Esophagus (tissue), 2 donors: ENCODE measurements at regions not wholly inside any gene's neighbourhood (a gene's known extent, or its start where the extent isn't known, plus 50 kb on each side); places are given as distances from the start of the nearest gene placed in this dataset.

Experiments
- H3K27ac ChIP-seq, 2 donors: one replicate each; pipeline ENCODE4 v1.5.1; 2013; ENCODE audit warnings: low read depth in 2 of 2, mild to moderate bottlenecking in 2 of 2, inconsistent platforms in 1 of 2, low read length in 1 of 2, moderate library complexity in 1 of 2
- H3K27me3 ChIP-seq, 2 donors: one replicate each; pipeline ENCODE4 v1.6.1; 2013; ENCODE audit warnings: low read length in 2 of 2, control low read depth in 1 of 2, mild to moderate bottlenecking in 1 of 2; ENCODE audit not compliant: insufficient read depth in 2 of 2, control insufficient read depth in 1 of 2
- H3K36me3 ChIP-seq, 2 donors: one replicate each; pipeline ENCODE4 v1.6.1; 2013; ENCODE audit warnings: low read length in 1 of 2; ENCODE audit not compliant: control insufficient read depth in 2 of 2, insufficient read depth in 2 of 2
- H3K4me1 ChIP-seq, 2 donors: one replicate each; pipeline ENCODE4 v1.6.1; 2013; ENCODE audit warnings: low read length in 1 of 2; ENCODE audit not compliant: control insufficient read depth in 2 of 2, insufficient read depth in 2 of 2
- H3K4me3 ChIP-seq, 2 donors: one replicate each; pipeline ENCODE4 v1.5.1; 2013; ENCODE audit warnings: low read length in 2 of 2, mild to moderate bottlenecking in 2 of 2, low read depth in 1 of 2, moderate library complexity in 1 of 2
- H3K9me3 ChIP-seq, 2 donors: one replicate each; pipeline ENCODE4 v1.6.1; 2013; ENCODE audit warnings: mild to moderate bottlenecking in 2 of 2, low read depth in 1 of 2, low read length in 1 of 2, moderate library complexity in 1 of 2; ENCODE audit not compliant: control insufficient read depth in 2 of 2, insufficient read depth in 1 of 2
- WGBS, 2 donors: extraction: QIAGEN DNeasy Blood & Tissue Kit; methylation state at CpG; one replicate each; pipeline ENCODE4 v1.1.7; 2013; 5-methylcytosine and 5-hydroxymethylcytosine counted together
- donor health status: healthy with polysubstance abuse.
- donor health status: Bipolar disorder and iron deficiency.

- peaks cover 0 to 2% of the 10 kb centered on the region in 2 donors for H3K4me1 ChIP-seq
- WGBS, 2 donors: 61 to 73% methylated on average over 3 of the region's 3 CpGs
- no peak overlapping the region for H3K4me3 ChIP-seq
- H3K27me3 ChIP-seq: no peaks in the 10 kb centered on the region
- no peaks in the 10 kb centered on the region for H3K36me3 ChIP-seq
- no peak overlapping the region for H3K27ac ChIP-seq
- no peaks in the 10 kb centered on the region for H3K9me3 ChIP-seq
These were observed 88.0 kb upstream of the ADGRF1 start for GRCh38 chr6:47130086-47130485.

GRCh38 chr6:47129129-47129528 is 87.0 kb upstream of the ADGRF1 start:
- 90 to 91% methylated on average over 1 of the region's 1 CpG for WGBS, 2 donors
- Histone ChIP-seq H3K4me3 (no peak overlapping the region), H3K27ac (no peak overlapping the region), H3K9me3 (no peaks in the 10 kb centered on the region), H3K36me3 (no peaks in the 10 kb centered on the region), H3K27me3 (no peaks in the 10 kb centered on the region), H3K4me1 (peaks cover 0 to 2% of the 10 kb centered on the region in 2 donors)

GRCh38 chr6:47126647-47127391 is 84.7 kb upstream of the ADGRF1 start:
- no peak overlapping the region for H3K4me3 ChIP-seq
- WGBS, 2 donors: 54 to 57% methylated on average over 5 of the region's 5 CpGs
- H3K27ac ChIP-seq: no peak overlapping the region
- H3K36me3 ChIP-seq: no peaks in the 10 kb centered on the region
- no peaks in the 10 kb centered on the region for H3K9me3 ChIP-seq
- H3K27me3 ChIP-seq: no peaks in the 10 kb centered on the region
- H3K4me1 ChIP-seq: peaks cover 0 to 2% of the 10 kb centered on the region in 2 donors

- no peak overlapping the region for H3K4me3 ChIP-seq
These were observed 76.5 kb upstream of the ADGRF1 start for GRCh38 chr6:47118611-47119010.

GRCh38 chr6:47117314-47117713 is 75.2 kb upstream of the ADGRF1 start:
- 85 to 90% methylated on average over 5 of the region's 5 CpGs for WGBS, 2 donors
- Histone ChIP-seq H3K27me3 (no peaks in the 10 kb centered on the region), H3K27ac (no peak overlapping the region), H3K9me3 (no peaks in the 10 kb centered on the region), H3K36me3 (no peaks in the 10 kb centered on the region), H3K4me3 (no peak overlapping the region), H3K4me1 (no peaks in the 10 kb centered on the region)

More at GRCh38 chr6:47118611-47119010, 76.5 kb upstream of the ADGRF1 start:
- Histone ChIP-seq H3K9me3 (no peaks in the 10 kb centered on the region), H3K36me3 (no peaks in the 10 kb centered on the region), H3K27me3 (no peaks in the 10 kb centered on the region), H3K4me1 (no peaks in the 10 kb centered on the region), H3K27ac (no peak overlapping the region)

GRCh38 chr6:47116606-47117005 is 74.5 kb upstream of the ADGRF1 start:
- Histone ChIP-seq H3K36me3 (no peaks in the 10 kb centered on the region), H3K4me3 (no peak overlapping the region), H3K27ac (no peak overlapping the region), H3K4me1 (no peaks in the 10 kb centered on the region), H3K27me3 (no peaks in the 10 kb centered on the region), H3K9me3 (no peaks in the 10 kb centered on the region)
- WGBS, 2 donors: 81 to 94% methylated on average over 6 of the region's 6 CpGs

- Histone ChIP-seq H3K27ac (no peak overlapping the region), H3K9me3 (no peaks in the 10 kb centered on the region), H3K4me3 (no peak overlapping the region), H3K36me3 (no peaks in the 10 kb centered on the region), H3K4me1 (no peaks in the 10 kb centered on the region), H3K27me3 (no peaks in the 10 kb centered on the region)
- WGBS, 2 donors: 80 to 86% methylated on average over 2 of the region's 2 CpGs
These were observed 74.0 kb upstream of the ADGRF1 start for GRCh38 chr6:47116086-47116485.

- no peaks in the 10 kb centered on the region for H3K4me1 ChIP-seq
- no peak overlapping the region for H3K27ac ChIP-seq
- H3K4me3 ChIP-seq: no peak overlapping the region
- no peaks in the 10 kb centered on the region for H3K27me3 ChIP-seq
- no peaks in the 10 kb centered on the region for H3K9me3 ChIP-seq
- WGBS, 2 donors: 95 to 97% methylated on average over 4 of the region's 4 CpGs
- no peaks in the 10 kb centered on the region for H3K36me3 ChIP-seq
These were observed 72.3 kb upstream of the ADGRF1 start for GRCh38 chr6:47114460-47114859.

- WGBS, 2 donors: 92 to 96% methylated on average over 1 of the region's 1 CpG
These were observed 70.2 kb upstream of the ADGRF1 start for GRCh38 chr6:47112317-47112716.

GRCh38 chr6:47111685-47112084 is 69.6 kb upstream of the ADGRF1 start:
- H3K36me3 ChIP-seq: no peaks in the 10 kb centered on the region
- H3K4me3 ChIP-seq: no peak overlapping the region
- no peaks in the 10 kb centered on the region for H3K9me3 ChIP-seq
- no peak overlapping the region for H3K27ac ChIP-seq
- no peaks in the 10 kb centered on the region for H3K4me1 ChIP-seq
- WGBS, 2 donors: 45 to 60% methylated on average over 1 of the region's 1 CpG
- no peaks in the 10 kb centered on the region for H3K27me3 ChIP-seq

More at GRCh38 chr6:47112317-47112716, 70.2 kb upstream of the ADGRF1 start:
- no peaks in the 10 kb centered on the region for H3K36me3 ChIP-seq
- no peaks in the 10 kb centered on the region for H3K9me3 ChIP-seq
- H3K4me3 ChIP-seq: no peak overlapping the region
- H3K4me1 ChIP-seq: no peaks in the 10 kb centered on the region
- no peaks in the 10 kb centered on the region for H3K27me3 ChIP-seq
- no peak overlapping the region for H3K27ac ChIP-seq
